GF-D8 (cell line): ENCODE measurements at regions not wholly inside any gene's neighbourhood (a gene's known extent, or its start where the extent isn't known, plus 50 kb on each side); places are given as distances from the start of the nearest gene placed in this dataset.
"Not testable (repeated sequence)": the region's sequence is repeated elsewhere in the genome, so short reads cannot be mapped to it uniquely, and the experiment has no call there.

Source experiments
- DNase-seq: peaks from one replicate; lab custom pipeline; 2025; lab: John Stamatoyannopoulos, UW

DNA sequence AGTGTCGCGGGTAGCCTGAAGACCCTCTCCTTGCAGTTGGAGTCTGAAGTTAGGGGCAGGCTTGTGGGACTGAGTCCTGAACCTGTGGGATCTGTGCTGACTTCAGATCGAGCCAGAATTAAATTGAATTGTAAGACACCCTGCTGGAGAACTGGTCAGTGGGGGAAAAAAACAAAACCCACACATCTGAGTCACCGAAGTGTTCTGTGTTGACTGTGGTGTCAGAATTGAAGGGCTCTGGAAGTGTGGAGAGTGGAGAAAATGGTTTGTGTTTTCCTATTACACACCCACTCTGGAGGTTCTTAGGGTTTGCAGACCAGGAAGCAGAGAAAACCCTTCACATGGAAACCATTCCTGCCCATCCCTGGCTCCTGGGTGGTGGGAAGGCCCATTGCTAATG, 209.5 kb upstream of the GALNT2 start:
- no peak for DNase-seq

DNA sequence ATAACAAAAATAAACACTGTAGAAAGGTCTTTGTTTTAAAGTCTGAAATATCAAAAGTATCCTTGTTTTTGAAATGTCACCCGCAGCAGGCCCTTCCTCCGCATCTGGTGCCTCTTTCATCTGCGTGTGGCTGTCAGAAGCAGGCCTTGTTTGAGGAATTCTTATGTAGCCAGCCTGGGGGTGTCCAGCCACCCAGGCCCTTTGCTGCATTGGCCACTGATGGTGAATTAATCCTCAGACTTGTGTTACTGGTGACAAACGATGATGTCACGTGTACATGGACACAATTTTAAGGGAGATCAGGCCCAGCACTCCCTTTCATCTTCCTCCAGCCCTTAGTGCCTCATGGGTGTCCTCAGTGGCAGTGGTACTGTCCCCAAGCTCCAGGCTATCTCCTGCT, 208.0 kb upstream of the GALNT2 start:
- DNase-seq: no peak

DNA sequence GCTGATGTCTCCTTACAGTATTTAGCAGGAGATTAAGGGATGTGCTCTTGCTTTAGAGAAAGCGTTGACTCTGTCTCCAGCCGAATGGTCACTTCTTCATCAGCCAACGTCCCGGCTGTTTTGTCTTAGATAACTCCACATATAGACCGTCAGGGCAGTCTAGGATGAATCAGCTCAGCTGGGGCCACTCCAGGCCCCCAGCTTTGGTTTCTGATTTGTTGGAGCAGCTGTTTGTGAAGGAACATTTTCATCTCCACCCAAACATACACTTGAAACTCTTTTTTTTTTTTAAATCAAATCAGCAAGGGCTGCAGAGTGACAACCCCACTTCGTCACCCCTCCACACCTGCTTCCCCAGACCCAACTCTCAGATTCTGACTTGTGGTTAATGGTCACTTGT, 206.1 kb upstream of the GALNT2 start:
- no peak for DNase-seq

DNA sequence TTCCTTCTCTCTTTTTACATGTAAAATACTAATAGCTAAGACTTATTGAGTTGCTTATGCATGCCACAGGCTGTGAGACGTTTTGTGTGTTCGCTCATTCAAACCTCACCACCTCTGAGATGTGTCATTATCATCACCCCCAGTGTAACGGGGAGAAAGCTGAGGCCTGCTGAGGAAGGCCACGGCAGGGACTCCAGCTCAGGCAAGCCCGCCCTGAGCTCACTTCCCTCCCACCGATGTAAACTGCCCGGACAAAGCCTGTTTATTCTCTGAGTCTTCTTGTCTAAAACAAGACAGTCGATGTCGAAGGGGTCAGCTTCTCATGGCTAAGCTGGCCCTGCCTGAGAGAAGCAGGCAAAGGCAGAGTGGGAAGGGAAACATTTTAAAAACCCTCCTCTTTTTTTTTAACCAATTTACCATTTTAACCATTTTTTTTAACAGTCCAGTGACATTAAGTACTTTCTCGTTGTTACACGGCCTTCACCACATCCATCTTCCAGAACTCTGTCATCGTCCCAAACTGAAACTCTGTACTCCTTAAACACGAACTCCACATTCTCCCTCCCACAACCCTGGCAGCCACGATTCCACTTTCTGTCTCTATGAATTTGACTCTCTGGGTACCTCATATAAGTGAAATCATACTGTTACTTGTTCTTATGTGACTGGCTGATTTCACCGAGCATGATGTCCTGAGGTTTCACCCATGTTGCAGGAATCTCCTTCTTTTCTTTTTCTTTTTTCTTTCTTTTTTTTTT, 204.8 kb upstream of the GALNT2 start:
- no peak for DNase-seq

DNA sequence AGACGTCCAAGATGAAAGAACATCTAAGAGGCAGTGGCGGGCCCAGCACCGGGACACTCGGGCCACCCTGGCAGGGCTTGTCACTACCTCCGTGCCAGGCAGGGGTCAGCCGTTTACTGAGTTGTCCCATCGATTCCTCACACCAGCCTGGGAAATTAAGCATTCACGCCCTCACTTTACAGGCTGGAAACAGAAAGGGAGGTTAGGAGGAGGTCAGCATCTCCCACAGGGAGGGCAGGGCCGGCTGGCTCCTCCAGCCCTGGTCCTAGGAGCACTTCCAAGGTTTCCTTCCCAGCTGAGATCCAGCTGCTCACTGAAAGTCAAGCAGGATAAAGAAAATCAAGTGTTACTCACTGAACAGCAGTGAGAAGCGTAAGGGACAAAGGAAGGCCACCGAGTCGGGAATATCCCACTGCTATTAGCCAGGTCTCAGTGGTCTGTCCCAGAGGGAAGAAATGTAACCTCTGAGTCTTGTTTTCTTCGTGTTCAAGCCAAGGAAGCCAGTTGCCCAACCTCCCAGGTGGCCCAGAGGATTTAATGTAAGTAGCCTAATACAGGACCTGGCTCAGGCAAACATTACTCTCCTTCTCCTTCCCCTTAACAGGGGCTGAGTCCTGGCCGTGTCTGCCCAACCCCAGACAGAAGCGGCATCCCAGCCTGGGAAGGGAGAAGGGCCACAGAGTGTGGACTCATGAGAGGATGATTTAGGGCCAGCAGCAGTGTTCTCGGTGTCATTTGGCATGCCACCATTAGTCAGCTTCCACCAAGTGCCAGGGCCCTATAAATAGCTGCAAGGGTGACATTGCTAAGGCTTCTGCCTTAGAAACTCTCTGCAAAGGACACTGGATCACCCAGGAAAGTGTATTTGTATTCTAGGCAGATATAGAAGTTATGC, 203.1 kb upstream of the GALNT2 start:
- DNase-seq: no peak

DNA sequence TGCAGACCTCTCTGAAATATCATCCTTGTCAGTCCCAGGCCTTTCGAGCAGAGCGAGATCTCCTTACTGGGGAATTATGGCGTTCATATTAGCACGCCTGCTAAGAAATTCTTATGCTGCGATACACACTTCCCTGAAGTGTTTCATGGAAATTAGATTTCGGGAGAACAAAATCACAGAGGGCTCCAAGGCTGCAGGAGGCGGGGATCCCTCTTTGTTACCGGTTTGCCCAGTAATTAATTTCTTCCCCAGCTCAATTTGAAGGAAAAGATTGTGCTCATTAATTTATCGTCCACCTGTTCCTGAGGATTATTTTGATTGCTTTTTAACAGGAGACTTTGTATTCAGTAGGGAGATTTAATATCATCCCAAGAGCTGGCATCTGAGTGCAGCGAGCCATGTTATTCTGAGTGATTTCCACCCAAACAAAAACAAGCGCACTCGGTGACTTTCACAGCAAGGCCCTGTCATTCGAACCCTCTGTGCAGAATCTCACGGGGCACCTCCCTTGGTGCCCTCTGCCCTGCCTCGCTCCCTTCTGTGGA, 202.3 kb upstream of the GALNT2 start:
- DNase-seq: no peak

DNA sequence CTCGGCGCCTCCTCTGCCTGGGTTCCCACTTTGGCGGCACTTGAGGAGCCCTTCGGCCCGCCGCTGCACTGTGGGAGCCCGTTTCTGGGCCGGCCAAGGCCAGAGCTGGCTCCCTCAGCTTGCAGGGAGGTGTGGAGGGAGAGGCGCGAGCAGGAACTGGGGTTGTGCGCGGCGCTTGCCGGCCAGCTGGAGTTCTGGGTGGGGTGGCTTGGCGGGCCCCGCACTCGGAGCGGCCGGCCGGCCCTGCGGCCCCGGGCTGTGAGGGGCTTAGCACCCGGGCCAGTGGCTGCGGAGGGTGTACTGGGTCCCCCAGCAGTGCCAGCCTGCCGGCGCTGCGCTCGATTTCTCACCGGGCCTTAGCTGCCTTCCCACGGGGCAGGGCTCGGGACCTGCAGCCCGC, 201.7 kb upstream of the GALNT2 start:
- DNase-seq: not testable (repeated sequence)

DNA sequence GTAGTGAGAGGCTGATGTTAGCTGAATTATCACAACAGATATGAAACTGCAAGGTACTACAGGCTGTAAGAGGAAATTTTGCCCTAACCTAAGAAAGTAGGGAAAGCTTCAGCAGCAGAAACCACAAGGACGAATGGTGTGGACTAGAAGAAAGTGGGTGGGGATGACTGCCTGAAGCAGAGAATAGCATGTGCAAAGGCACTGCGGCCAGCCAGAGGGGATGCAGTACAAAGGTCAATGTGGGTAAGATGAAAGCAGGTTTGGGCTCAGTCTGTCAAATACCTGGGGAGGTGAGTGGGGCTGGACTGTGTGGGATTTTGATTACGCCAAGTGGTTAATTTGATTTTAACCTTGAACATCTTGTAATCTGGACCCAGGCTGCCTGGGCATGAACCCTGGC, 199.3 kb upstream of the GALNT2 start:
- no peak for DNase-seq

DNA sequence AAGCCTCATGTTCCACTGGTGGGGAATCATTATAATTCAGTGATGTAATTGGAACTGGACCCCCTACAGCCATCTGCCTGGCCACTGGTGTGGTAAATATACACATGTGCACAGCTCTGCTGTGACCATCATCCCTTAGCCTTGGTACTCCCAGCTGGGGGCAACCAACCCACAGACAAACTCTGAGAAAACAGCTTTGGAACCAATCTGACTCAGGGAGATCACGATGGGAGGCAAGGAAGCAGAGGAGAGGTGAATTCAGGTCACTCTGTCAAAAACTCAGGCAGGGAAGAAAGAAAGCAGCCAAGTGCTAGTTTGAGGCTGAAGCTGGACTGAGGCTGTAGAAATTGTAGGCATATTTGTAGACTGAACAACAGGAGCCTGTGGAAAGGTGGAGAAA, 197.8 kb upstream of the GALNT2 start:
- no peak for DNase-seq

DNA sequence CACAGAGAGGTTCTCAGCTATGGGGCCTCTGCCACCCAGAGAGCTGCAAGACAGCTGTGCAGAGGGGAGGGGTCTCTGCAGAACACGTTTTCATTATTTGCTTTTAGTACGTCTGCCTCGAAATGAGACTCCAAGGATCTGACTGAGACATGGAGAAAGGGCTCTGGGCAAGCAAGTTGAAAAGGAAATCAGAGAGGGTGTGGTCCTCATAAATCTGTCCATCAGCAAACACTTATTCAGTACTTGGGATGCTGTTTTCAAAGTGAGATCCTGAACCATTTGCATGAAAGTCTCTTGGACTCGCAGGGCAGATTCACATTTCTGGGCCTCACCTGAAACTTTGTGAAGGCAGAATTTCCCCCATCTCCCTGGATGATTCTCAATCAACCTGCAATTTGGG, 197.4 kb upstream of the GALNT2 start:
- DNase-seq: no peak

DNA sequence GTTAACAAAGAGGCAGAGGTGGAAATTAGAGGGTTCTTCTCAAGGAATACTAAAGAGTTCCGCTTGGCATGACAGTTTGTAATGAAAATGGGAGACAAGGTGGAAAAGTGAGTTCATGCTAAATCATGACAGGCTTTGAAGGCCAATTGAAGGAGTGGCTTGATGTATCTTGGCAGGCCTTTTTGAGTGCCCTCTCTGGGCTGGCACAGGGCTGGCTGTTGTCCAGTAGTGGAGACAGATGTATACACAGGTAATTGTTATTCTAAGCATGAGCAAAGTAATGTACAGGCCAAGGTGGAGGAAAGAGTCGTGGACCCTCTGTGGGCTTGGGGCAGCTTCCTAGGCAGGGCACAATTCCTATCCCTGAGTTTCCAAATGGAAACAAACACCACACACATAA, 196.7 kb upstream of the GALNT2 start:
- DNase-seq: no peak

DNA sequence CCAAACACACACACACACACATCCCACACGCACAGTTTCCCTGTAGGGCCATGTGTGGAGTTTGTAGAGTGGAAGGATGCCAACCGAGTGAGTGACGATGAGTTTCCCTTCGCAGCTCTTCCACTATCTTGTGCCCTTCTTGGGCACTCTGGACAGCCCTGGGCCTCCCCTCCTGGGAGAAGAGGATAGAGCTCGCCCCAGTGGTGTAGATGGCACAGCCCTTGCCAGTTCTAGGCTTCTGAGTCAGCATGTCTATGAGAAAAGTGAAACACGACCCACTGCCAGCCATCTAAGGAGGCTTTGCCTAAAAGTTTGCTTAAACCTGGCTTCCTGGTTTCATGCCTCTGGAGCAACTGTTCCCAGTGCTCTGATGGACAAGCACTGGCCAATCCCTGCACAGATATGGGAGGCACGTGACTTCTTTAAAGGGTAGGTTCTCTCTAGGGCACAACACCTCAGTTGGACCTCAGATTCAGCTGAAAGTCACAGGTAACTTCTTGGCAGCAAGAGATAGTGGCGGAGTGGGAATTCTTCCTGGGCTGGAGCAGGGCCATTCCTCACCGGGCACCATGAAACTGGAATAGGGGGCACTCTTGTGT, 195.9 kb upstream of the GALNT2 start:
- no peak for DNase-seq

DNA sequence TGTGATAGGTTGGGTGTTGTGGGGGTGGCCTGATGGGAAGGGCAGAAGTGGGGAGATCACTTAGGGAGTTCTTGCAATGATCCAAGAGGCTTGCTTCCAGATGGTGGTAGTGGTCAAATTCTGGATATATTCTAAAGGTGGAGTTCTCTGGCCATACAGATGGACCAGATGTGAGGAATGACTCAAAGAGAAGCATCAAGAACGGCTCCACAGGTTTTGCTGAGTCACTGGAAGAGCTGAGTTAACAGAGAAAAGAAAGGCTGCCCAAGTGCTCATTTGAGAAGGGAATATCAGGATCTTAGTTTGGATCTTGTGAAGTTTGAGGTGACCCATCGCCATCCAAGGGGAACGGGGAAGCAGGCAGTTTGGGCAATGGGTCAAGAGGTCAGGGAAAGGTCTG, 192.9 kb upstream of the GALNT2 start:
- no peak for DNase-seq

DNA sequence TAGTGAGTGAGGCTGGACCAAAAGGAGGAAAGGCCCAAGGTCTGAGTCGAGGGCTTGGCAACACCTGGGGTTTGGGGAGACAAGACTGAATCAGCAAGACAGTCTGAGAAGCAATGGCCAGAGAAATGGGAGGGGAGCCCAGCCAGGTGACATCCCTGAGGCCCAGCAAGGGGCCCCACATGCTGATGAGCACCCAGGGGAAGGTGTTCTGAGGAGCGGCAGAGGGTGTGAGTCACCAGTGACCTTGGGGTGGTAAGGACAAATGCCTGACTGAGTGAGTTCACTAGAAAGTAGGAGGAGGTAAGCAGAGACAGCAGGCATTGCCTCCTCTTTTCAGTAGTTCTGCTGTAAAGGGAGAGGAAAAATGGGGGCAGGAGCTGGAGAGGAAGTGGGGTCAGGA, 192.4 kb upstream of the GALNT2 start:
- no peak for DNase-seq

DNA sequence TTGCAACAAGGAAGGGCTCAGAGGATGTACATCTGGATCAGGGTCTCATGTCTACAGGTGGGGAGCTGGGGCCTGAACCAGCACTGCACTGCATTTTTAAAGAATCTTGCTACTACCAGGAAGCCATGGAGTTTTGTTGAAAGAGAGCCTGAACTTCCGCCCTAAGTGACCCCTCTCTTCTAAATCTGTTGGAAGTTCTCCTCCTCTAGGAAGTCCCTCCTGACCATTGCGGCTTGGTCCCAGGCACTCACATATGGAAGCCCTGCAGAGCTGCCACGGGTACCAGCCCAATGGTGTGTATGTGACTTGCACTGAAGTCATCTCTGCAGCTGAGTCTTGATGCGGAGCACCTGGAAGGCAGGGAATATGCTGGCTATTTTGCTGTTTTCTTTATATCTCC, 192.0 kb upstream of the GALNT2 start:
- DNase-seq: no peak

DNA sequence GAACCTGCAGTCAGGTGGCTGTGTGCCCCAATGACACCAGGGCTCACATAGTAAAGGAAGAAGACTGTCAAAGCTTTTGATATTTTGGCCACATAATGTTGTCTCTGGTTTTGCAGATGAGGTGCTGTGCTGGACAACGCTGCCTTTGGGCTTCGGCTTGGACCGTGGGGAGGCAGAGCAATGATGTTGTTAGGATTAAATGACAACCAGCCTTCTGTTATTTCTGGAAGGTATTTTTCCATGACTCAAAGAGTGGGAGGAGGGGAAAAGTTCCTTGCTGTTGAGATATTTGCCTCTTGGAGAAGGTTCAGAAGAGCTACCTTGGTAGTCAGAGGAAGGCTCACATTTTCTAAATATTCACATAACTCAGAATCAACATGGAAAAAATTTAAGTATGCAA, 187.3 kb upstream of the GALNT2 start:
- DNase-seq: no peak

DNA sequence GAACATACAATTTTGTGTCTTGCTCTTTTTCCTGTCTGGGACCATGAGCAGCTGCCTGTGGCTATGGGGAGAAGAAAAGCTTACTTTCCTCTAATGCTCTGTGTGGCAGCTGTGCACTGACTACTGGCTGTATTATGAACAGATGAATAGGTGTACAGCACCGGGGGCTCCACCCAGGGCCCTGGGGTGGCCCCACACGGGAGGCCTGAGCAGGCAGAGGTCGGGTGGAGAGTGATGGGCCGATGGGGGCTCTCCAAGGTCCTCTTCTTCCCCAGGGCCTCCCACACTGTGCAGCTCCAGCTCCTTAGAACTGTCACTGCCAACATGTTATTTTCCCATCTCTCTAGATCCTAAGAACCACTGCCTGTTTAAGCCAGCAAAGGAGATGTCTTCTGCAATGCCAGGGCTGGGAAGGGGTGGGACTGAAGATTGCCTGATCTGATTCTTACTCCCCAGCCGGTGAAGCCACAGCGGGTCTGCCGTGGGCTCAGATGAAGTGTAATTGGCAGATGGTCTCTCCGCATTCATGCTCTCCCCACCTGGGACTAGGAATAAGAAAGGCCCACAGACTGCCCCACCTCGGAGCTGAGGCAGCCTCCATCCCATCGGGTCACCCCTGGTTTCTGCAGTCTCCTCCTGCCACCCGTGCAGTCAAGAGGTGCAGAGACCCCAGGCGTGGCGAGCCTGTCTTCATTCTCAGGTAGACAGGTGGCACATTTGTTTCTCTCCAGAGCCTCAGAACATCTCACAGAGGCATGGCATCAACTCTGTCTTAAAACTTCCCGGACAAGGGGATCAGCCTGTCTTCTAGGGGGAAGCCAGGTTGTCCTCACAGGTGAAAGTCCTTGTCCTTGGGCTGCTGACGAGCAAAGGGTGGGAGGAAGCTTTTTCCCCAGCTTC, 186.5 kb upstream of the GALNT2 start:
- DNase-seq: no peak

DNA sequence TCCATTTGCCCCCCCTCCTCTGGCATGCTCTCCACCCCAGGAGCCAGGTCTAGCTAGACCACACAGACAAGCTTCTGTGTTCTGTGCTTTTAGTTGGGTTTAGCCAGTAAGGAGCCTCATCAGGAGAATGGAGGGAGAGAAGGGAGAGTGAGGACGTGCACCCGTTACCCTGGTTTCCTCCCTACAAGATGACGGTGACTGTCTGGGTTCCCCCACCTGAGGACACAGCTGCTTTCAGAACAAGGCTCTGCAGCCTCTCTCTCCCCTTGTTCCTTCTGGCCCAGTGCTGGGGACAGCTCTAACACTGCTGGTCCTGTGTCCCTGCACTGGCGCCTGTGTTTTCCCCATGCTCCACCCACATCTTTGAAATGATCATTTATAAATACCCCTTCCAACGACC, 184.4 kb upstream of the GALNT2 start:
- no peak for DNase-seq

DNA sequence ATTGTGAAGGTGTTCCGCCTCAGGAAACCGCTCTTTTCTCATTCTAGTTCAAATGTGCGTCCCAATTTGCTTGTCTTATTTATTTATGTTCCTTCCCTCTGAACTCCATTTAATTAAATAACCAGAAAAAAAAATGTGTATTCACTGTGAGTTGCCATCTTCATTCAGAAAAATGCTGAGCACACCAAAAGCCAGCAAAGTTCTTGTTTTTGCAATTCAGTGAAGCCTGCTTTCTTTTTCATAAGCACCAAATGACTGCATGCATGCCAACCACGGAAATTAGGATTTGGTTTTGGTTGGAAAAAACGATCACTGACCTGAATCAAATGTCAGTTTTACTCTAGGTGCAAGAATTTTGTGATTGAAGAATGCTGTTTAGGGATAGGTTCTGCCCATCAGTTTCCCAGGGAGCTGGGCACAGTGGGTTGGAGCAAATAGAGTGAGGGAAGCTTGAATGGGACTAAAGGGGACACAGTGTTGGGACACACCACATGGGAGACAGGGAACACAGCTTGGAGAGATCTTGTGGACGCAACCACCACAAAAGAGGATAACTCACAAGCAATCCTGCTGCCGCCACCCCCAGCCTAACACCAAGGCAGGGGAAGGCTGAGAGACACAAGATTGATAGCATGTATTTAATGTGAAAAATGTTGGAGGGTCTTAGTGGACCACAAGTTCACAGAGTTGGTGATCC, 183.4 kb upstream of the GALNT2 start:
- no peak for DNase-seq

DNA sequence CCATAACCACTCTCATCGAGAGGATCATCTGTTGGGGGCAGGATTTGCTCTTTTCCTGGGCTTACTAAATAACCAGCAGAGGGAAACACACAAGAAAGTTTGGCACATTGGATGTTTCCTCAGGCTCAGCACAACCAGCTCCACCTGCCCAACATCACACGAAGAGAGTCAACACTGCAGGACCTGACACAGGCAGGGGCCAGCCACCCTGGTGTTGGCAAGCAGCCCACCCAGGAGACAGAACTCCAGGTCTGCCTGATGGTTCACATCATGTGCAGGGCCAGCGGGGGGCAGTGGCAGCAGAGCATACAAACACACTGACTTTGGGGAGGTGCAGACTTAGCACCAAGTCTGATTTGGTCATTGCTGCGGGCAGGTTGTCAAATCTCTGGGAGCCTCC, 182.3 kb upstream of the GALNT2 start:
- DNase-seq: no peak
